ENCODE measurements at regions not wholly inside any gene's neighbourhood (a gene's known extent, or its start where the extent isn't known, plus 50 kb on each side); places are given as distances from the start of the nearest gene placed in this dataset.
A peak's percentile ranks its signal among the peaks of the same experiment; 100 is the strongest.

DNA sequence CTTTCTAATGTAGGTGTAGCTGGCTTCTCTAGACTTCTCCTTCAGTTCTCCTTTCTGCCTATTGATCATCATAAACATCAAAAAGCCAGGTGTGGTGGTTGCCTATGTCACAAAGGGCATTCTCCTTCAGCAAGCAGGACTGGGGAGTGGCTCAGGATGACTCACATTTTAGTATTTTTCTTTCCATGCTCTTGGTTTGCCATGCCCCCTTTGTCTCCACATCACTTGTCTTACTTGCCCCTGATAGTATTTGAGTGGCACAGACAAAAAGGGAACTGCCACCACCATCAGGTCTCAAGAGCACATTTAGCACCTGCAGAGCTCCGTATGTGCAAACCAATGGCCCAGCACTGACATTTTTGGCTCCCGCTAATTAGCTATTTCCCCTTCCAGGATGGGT is 698.8 kb downstream of the DHX35 start:
- no peak overlapping the region for H3K4me3 ChIP-seq (ENCODE audit: low read depth, low read length)
- no peak for DNase-seq (ENCODE audit: low read depth)
- TF ChIP-seq, protein P1, sequence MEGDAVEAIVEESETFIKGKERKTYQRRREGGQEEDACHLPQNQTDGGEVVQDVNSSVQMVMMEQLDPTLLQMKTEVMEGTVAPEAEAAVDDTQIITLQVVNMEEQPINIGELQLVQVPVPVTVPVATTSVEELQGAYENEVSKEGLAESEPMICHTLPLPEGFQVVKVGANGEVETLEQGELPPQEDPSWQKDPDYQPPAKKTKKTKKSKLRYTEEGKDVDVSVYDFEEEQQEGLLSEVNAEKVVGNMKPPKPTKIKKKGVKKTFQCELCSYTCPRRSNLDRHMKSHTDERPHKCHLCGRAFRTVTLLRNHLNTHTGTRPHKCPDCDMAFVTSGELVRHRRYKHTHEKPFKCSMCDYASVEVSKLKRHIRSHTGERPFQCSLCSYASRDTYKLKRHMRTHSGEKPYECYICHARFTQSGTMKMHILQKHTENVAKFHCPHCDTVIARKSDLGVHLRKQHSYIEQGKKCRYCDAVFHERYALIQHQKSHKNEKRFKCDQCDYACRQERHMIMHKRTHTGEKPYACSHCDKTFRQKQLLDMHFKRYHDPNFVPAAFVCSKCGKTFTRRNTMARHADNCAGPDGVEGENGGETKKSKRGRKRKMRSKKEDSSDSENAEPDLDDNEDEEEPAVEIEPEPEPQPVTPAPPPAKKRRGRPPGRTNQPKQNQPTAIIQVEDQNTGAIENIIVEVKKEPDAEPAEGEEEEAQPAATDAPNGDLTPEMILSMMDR (IDR thresholded peaks at IDR 0.05; ENCODE audit: control insufficient read depth, extremely low read depth, insufficient read depth): no peak

GRCh38 chr20:39660226-39660625 is 698.1 kb downstream of the DHX35 start:
- DNase-seq (ENCODE audit: low read depth): no peak
- TF ChIP-seq, protein P1 (IDR thresholded peaks at IDR 0.05; ENCODE audit: control insufficient read depth, extremely low read depth, insufficient read depth): no peak
- no peak overlapping the region for H3K4me3 ChIP-seq (ENCODE audit: low read depth, low read length)

GRCh38 chr20:39658662-39659409 is 696.7 kb downstream of the DHX35 start:
- DNase-seq (ENCODE audit: low read depth): no peak
- TF ChIP-seq, protein P1 (IDR thresholded peaks at IDR 0.05; ENCODE audit: control insufficient read depth, extremely low read depth, insufficient read depth): peak; percentile 49
- H3K4me3 ChIP-seq (ENCODE audit: low read depth, low read length): no peak overlapping the region

GRCh38 chr20:39654171-39654570 is 692.0 kb downstream of the DHX35 start:
- TF ChIP-seq, protein P1 (IDR thresholded peaks at IDR 0.05; ENCODE audit: control insufficient read depth, extremely low read depth, insufficient read depth): no peak
- no peak overlapping the region for H3K4me3 ChIP-seq (ENCODE audit: low read depth, low read length)
- no peak for DNase-seq (ENCODE audit: low read depth)

DNA sequence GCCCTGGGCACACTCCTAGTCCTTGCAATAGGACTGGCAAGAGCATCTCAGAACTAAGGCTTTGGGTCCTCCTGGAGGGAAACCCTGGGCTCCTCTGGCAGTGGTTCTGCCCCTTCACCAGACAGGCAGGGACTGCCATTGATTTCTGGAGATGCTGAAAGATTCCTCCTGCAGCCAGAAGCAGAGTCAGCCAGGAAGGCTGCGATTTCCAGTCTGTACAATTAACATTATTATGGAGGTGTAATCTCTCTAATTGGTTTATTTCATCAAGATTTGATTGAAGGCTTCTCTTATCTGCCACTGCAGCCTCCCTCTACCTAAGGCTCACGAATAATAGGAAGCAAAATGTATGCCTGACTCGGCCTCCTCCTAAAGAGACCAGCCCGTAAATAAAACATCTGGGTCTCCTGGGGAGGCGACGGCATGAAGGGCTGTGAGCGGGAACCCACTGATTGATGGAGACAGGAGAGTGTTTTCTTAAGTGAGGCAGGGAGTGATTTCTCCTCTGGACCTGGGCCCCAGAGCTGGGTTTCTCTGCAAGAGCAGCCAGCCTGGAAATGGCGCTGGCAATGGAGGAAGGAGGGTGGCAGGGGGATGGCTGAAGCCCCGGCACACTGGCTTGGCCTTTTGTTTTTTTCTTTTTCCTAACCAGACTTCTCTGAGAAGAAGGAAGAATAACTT is 689.6 kb downstream of the DHX35 start:
- no peak overlapping the region for H3K4me3 ChIP-seq (ENCODE audit: low read depth, low read length)
- TF ChIP-seq, protein P1 (IDR thresholded peaks at IDR 0.05; ENCODE audit: control insufficient read depth, extremely low read depth, insufficient read depth): no peak
- no peak for DNase-seq (ENCODE audit: low read depth)

DNA sequence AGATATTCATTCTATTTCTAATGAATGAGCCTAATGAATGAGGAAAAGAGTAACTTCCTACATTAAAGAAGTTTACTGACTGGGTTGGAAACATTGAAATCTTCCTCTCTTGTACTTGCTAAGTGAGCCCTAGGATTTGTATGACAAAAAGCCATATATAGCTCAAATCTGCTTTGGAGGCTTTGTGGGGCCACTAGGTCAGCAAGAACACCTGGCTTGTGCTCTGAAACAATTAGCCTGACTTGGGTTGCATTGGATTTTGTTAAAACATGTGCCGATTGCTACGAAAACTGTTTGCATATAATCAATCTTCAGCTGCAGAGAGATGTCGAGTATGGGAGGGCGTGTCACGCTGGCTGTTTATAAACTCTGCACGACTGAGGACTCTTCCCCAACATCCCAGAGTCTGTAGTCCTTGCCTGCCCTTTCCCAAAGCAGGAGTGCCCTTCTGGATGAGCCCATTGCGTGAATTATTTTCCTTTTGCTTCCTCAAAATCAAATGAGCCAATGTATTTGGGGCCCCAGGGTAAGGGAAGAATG is 684.8 kb downstream of the DHX35 start:
- no peak overlapping the region for H3K4me3 ChIP-seq (ENCODE audit: low read depth, low read length)
- no peak for DNase-seq (ENCODE audit: low read depth)

More for the DNA sequence above, 684.8 kb downstream of the DHX35 start:
- TF ChIP-seq, protein P1 (IDR thresholded peaks at IDR 0.05; ENCODE audit: control insufficient read depth, extremely low read depth, insufficient read depth): no peak
